ENCODE measurements at regions not wholly inside any gene's neighbourhood (a gene's known extent, or its start where the extent isn't known, plus 50 kb on each side); places are given as distances from the start of the nearest gene placed in this dataset.

GRCh38 chr10:91077549-91078071 lies 142.9 kb upstream of the PCGF5 start:
- TF ChIP-seq, protein P1, sequence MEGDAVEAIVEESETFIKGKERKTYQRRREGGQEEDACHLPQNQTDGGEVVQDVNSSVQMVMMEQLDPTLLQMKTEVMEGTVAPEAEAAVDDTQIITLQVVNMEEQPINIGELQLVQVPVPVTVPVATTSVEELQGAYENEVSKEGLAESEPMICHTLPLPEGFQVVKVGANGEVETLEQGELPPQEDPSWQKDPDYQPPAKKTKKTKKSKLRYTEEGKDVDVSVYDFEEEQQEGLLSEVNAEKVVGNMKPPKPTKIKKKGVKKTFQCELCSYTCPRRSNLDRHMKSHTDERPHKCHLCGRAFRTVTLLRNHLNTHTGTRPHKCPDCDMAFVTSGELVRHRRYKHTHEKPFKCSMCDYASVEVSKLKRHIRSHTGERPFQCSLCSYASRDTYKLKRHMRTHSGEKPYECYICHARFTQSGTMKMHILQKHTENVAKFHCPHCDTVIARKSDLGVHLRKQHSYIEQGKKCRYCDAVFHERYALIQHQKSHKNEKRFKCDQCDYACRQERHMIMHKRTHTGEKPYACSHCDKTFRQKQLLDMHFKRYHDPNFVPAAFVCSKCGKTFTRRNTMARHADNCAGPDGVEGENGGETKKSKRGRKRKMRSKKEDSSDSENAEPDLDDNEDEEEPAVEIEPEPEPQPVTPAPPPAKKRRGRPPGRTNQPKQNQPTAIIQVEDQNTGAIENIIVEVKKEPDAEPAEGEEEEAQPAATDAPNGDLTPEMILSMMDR (IDR thresholded peaks at IDR 0.05; ENCODE audit: borderline replicate concordance, extremely low read depth, low read length, poor library complexity, severe bottlenecking) = no peak
- TF ChIP-seq EZH2 (IDR thresholded peaks at IDR 0.05; ENCODE audit: borderline replicate concordance, low read depth, low read length, severe bottlenecking) = no peak
